ENCODE measurements at regions not wholly inside any gene's neighbourhood (a gene's known extent, or its start where the extent isn't known, plus 50 kb on each side); places are given as distances from the start of the nearest gene placed in this dataset.

GRCh38 chr11:19429108-19429760, 188.5 kb upstream of the E2F8 start:
- TF ChIP-seq ZFP3 (CRISPR knock-in tag; IDR thresholded peaks at IDR 0.05) (no peak), CREB5 (CRISPR knock-in tag; IDR thresholded peaks at IDR 0.05; ENCODE audit: low read depth) (no peak), TOX (CRISPR knock-in tag; IDR thresholded peaks at IDR 0.05; ENCODE audit: borderline replicate concordance) (no peak), ZNF8 (CRISPR knock-in tag; IDR thresholded peaks at IDR 0.05) (no peak), ZC3H10 (CRISPR knock-in tag; IDR thresholded peaks at IDR 0.05) (no peak), CSRNP3 (CRISPR knock-in tag; IDR thresholded peaks at IDR 0.05) (no peak), TCF4 (CRISPR knock-in tag; IDR thresholded peaks at IDR 0.05; ENCODE audit: borderline replicate concordance) (no peak), POU6F1 (CRISPR knock-in tag; IDR thresholded peaks at IDR 0.05; ENCODE audit: borderline replicate concordance, low read depth) (no peak)
